ENCODE measurements at regions not wholly inside any gene's neighbourhood (a gene's known extent, or its start where the extent isn't known, plus 50 kb on each side); places are given as distances from the start of the nearest gene placed in this dataset.

DNA sequence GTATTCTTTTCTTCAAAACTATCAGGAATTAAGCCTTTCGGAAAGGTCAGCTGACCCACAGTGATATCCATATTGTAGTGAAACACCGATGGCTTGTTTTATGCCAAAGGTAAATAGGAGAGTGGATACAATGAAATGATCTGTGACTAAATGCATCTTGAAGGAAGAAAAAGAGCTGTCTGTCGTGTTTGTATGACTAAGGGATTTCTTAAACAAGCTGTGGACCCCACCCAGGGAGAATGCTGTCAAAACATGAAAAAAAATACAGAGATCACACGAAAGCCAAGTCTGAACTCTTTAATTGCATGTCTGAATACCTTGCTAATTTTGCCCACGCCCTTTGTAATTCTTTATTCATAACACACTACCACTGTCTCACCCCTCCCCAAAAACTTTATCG, 286.4 kb upstream of the WWC1 start:
- TF ChIP-seq, protein P1, sequence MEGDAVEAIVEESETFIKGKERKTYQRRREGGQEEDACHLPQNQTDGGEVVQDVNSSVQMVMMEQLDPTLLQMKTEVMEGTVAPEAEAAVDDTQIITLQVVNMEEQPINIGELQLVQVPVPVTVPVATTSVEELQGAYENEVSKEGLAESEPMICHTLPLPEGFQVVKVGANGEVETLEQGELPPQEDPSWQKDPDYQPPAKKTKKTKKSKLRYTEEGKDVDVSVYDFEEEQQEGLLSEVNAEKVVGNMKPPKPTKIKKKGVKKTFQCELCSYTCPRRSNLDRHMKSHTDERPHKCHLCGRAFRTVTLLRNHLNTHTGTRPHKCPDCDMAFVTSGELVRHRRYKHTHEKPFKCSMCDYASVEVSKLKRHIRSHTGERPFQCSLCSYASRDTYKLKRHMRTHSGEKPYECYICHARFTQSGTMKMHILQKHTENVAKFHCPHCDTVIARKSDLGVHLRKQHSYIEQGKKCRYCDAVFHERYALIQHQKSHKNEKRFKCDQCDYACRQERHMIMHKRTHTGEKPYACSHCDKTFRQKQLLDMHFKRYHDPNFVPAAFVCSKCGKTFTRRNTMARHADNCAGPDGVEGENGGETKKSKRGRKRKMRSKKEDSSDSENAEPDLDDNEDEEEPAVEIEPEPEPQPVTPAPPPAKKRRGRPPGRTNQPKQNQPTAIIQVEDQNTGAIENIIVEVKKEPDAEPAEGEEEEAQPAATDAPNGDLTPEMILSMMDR (IDR thresholded peaks at IDR 0.05; ENCODE audit: extremely low read depth, missing control alignments): no peak
- DNase-seq (ENCODE audit: low spot score): no peak

DNA sequence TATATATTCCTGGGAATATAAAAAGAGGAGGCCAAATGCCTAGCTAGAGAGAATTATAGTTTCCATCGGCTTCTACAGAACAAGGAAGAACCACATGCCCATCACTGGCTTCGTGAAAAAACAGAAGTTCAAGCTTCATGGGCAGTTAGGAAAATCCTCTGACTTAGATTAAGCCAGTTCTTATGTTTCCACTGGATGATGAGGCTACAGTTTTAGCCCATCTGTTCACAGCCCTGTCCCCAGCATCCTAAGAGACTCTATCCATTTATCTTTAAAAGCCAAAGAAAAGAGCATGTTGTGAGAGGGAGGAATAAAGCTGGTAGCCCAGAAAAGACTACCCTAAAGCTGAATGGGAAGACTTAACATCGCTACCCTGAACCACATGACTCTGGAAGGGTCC, 285.5 kb upstream of the WWC1 start:
- TF ChIP-seq, protein P1 (IDR thresholded peaks at IDR 0.05; ENCODE audit: extremely low read depth, missing control alignments): no peak
- DNase-seq (ENCODE audit: low spot score): no peak

DNA sequence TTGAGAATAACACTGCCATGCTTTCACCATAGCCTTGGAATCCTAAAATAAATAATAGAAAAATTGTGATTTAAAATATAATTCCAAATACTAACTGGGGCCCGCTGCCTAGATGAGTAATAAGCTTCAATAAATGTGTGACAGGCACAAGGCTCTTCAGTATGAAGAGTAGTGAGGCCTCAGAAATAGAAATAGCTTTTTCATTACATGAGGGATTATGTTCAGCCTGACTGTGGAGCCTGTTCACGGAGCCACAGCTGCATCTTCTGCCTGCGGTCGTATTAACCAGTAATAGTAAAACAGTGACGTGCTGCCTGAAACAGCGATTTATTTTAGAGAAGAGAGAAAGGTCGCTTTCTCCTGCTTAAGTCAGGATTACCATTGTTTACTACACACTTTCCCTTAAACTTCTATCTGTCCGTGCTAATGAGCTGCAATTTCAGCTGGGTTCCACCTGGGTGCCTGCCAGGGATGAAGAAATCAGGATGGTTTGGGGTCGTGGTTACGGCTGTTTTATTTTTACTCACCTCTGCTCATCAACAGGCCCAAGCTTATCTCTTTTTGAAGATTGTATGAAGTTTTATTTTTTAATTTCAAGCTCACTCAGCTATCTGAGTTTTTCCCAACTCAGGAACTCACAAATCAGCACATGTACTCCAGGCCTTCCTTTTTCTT, 284.9 kb upstream of the WWC1 start:
- no peak for DNase-seq (ENCODE audit: low spot score)
- TF ChIP-seq, protein P1 (IDR thresholded peaks at IDR 0.05; ENCODE audit: extremely low read depth, missing control alignments): no peak

DNA sequence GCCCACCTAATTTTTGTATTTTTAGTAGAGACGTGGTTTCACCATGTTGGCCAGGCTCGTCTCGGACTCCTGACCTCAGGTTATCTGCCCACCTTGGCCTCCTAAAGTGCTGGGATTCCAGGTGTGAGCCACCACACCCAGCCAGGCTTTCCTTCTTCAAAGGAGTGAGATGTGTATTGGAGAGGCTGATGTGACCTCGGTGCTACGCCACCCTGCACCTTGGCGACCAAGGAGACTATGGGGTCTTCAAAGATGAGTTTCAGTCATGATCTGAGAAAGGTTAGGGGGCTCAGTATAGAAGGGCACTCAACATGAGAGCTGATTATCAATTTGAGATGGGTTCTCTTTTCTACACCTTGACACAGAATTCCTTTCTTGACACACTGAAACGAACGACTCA, 284.2 kb upstream of the WWC1 start:
- no peak for DNase-seq (ENCODE audit: low spot score)
- TF ChIP-seq, protein P1 (IDR thresholded peaks at IDR 0.05; ENCODE audit: extremely low read depth, missing control alignments): no peak

DNA sequence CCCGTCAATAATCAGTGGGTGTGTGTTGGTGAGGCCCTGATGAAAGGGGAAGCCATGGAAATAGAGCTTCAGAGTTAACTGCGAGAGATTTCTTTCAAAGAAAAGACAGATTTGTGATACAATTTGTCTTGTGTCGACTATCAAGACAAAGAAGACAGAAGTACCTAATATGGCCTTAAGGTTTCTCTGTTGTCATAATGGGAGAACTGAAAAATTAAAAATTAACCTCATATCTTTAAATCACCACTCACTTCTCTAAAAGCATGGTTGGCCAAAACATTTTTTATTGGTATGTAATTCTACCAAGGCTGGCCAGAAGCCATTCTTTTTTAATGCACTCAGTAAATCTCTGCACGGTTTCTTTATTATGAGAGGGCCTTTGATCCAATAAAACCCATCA, 282.9 kb upstream of the WWC1 start:
- TF ChIP-seq, protein P1 (IDR thresholded peaks at IDR 0.05; ENCODE audit: extremely low read depth, missing control alignments): no peak
- no peak for DNase-seq (ENCODE audit: low spot score)

DNA sequence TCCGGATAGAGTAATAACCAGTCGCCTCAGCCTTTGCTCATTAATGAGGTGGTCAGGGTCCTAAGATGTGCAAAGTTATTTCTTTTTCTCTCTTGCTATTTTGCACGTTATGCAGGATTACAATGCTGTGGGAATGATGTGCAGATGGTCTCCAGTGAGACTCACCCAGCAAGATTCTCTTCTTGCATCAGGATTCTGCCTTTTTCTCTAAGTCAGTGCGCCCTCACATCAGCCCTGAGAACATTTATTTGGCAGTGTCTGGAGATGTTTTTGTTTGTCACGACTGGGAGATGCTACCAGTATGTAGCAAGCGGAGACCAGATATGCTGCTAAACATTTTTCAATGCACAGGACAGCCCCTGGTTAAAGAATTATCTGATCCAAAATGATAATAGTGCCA, 280.3 kb upstream of the WWC1 start:
- no peak for DNase-seq (ENCODE audit: low spot score)
- TF ChIP-seq, protein P1 (IDR thresholded peaks at IDR 0.05; ENCODE audit: extremely low read depth, missing control alignments): no peak

DNA sequence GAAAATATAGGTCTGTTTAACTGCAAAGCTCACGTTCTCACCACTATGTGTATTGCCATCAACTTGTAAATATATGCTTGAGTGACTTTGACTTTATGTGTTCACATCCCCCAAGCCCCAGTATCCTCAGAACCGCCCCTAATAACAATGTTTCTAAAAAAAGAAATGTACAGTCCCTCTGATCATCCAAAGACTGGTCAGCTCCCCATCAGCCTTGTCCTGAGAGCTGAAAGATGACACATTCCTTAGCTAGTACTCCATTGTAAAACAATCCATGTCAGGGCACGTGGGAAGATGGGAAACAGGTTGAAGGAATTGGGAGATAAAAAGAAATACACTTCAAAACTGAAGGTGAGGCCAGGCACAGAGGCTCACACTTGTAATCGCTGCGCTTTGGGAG, 279.4 kb upstream of the WWC1 start:
- TF ChIP-seq, protein P1 (IDR thresholded peaks at IDR 0.05; ENCODE audit: extremely low read depth, missing control alignments): no peak
- DNase-seq (ENCODE audit: low spot score): no peak
